Vagina (tissue), 2 donors: ENCODE measurements at regions not wholly inside any gene's neighbourhood (a gene's known extent, or its start where the extent isn't known, plus 50 kb on each side); places are given as distances from the start of the nearest gene placed in this dataset.

Experiments used
- POLR2A ChIP-seq, 2 donors: fragments of 450-650 bp; IDR thresholded peaks; one replicate each; pipeline ENCODE4 v1.6.1; 2017; ENCODE audit warnings: antibody characterized with exemption in 2 of 2, mild to moderate bottlenecking in 2 of 2, moderate library complexity in 2 of 2
- POLR2AphosphoS5 ChIP-seq, 2 donors: sonication (generic); formaldehyde crosslinking; IDR thresholded peaks; one replicate each; pipeline ENCODE4 v1.9.0; 2017; ENCODE audit warnings: antibody characterized with exemption in 2 of 2, mild to moderate bottlenecking in 2 of 2, low read depth in 1 of 2; ENCODE audit not compliant: insufficient read depth in 1 of 2
- TF ChIP-seq, protein P1 (sequence below), 3 experiments: fragments of 450-650 bp in 2 of 3; fragments of 200-600 bp in 1 of 3; sonication (generic) in 1 of 3; IDR thresholded peaks; one replicate each; pipeline ENCODE4 v1.5.1; 2017 to 2019; ENCODE audit warnings: antibody characterized with exemption in 3 of 3, mild to moderate bottlenecking in 2 of 3, moderate library complexity in 2 of 3

DNA sequence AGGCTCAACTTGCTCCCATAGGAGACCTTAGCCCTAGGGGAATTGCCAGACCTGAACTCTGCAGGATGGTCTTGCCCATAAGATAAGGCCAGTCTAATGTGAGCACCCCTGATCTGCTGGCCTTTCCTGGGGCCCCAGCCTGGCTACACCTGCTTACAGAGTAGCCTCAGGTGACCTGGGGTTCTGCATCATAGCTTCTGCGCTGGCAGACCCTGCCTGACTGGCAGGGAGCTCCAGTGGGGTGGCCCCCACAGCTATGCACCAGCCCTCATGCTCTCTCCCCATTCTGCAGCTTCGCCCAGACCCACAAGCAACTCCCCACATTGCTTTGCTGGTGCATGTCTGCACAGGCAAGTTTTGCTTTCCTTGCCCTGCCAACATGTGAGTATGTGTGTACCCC, 371.3 kb upstream of the CLEC14A start:
- TF ChIP-seq, protein P1, sequence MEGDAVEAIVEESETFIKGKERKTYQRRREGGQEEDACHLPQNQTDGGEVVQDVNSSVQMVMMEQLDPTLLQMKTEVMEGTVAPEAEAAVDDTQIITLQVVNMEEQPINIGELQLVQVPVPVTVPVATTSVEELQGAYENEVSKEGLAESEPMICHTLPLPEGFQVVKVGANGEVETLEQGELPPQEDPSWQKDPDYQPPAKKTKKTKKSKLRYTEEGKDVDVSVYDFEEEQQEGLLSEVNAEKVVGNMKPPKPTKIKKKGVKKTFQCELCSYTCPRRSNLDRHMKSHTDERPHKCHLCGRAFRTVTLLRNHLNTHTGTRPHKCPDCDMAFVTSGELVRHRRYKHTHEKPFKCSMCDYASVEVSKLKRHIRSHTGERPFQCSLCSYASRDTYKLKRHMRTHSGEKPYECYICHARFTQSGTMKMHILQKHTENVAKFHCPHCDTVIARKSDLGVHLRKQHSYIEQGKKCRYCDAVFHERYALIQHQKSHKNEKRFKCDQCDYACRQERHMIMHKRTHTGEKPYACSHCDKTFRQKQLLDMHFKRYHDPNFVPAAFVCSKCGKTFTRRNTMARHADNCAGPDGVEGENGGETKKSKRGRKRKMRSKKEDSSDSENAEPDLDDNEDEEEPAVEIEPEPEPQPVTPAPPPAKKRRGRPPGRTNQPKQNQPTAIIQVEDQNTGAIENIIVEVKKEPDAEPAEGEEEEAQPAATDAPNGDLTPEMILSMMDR (IDR thresholded peaks at IDR 0.05) = no peak
- TF ChIP-seq POLR2AphosphoS5 (IDR thresholded peaks at IDR 0.05; ENCODE audit: insufficient read depth in 1 of 2, low read depth in 1 of 2) (no peak), POLR2A (IDR thresholded peaks at IDR 0.05) (no peak)
